Upper lobe of left lung (tissue), 6 donors: ENCODE measurements at regions not wholly inside any gene's neighbourhood (a gene's known extent, or its start where the extent isn't known, plus 50 kb on each side); places are given as distances from the start of the nearest gene placed in this dataset.

Experiments used
- ATAC-seq, 2 donors: fragments of 200-7000 bp; cut with Tn5 transposase; one replicate each; pipeline ENCODE4 v1.9.1; 2022; ENCODE audit warnings: mild to moderate bottlenecking in 2 of 2, moderate library complexity in 2 of 2; ENCODE audit not compliant: low FRiP score in 2 of 2
- DNase-seq, 2 donors: peaks; one replicate each; pipeline ENCODE4 v3.0.0-alpha.2; 2019 to 2020
- H3K27ac ChIP-seq, 4 donors: fragments of 200-600 bp; sonication (generic); one replicate each; pipeline ENCODE4 v1.5.1; 2016 to 2019
- H3K27me3 ChIP-seq, 4 donors: fragments of 200-600 bp; sonication (generic); one replicate each; pipeline ENCODE4 v1.5.1; 2017 to 2019
- H3K36me3 ChIP-seq, 4 donors: fragments of 200-600 bp; sonication (generic); one replicate each; pipeline ENCODE4 v1.5.1; 2016 to 2019
- H3K4me1 ChIP-seq, 4 donors: fragments of 200-600 bp; sonication (generic); one replicate each; pipeline ENCODE4 v1.5.1; 2018 to 2019
- H3K4me3 ChIP-seq, 4 donors: fragments of 200-600 bp; sonication (generic); one replicate each; pipeline ENCODE4 v1.5.1; 2017 to 2019; ENCODE audit warnings: mild to moderate bottlenecking in 2 of 4, moderate library complexity in 1 of 4
- H3K9me3 ChIP-seq, 4 donors: fragments of 200-600 bp; sonication (generic); one replicate each; pipeline ENCODE4 v1.5.1; 2018 to 2019
- EP300 ChIP-seq, 4 donors: sonication (generic); formaldehyde crosslinking; IDR thresholded peaks; one replicate each; pipeline ENCODE4 v1.5.1; 2017; ENCODE audit warnings: antibody characterized with exemption in 4 of 4, control low read depth in 2 of 4
- POLR2A ChIP-seq, 4 donors: fragments of 450-650 bp; IDR thresholded peaks; one replicate each; pipeline ENCODE4 v1.5.1; 2016 to 2017; ENCODE audit warnings: antibody characterized with exemption in 4 of 4, mild to moderate bottlenecking in 2 of 4
- POLR2AphosphoS5 ChIP-seq, 2 donors: sonication (generic); formaldehyde crosslinking; IDR thresholded peaks; one replicate each; pipeline ENCODE4 v1.5.1; 2017; ENCODE audit warnings: antibody characterized with exemption in 2 of 2
- WGBS, 2 donors: methylation state at CpG; one replicate each; pipeline ENCODE4 v1.1.5; 2017 to 2018; 5-methylcytosine and 5-hydroxymethylcytosine counted together
- TF ChIP-seq, protein P1 (sequence below), 6 experiments: fragments of 450-650 bp in 4 of 6; fragments of 200-600 bp in 2 of 6; sonication (generic) in 2 of 6; IDR thresholded peaks; one replicate each; pipeline ENCODE4 v1.5.1; 2016 to 2019; ENCODE audit warnings: antibody characterized with exemption in 6 of 6
- donor health status: DM: no; HTN: no; CAD: no; lungs with moderate emphysema.
- donor health status: DM: no; HTN: yes; CAD: no; lungs with severe emphysema.

DNA sequence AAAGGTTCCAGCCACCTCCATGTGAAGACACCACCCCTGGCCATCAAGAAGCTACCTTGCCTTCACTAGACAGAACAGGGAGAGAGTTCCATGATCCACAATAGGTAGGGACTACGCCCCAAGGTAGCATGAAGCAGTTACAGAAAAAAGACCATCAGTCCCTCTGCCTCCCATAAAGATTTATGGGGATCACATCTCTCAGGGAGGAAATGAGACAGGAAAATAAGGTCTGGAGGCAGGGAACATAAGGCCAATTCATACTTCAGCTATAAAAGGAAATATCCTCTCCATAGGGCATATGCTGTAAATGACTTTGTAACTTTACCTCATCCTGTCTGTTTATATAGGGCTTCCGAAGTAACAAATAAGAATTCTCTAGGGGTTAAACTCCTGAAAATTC lies 129.4 kb downstream of the OR2B2 start:
- Histone ChIP-seq H3K4me1 (no peaks in the 10 kb centered on the region), H3K27me3 (no peaks in the 10 kb centered on the region), H3K36me3 (no peaks in the 10 kb centered on the region), H3K4me3 (no peak overlapping the region), H3K9me3 (no peaks in the 10 kb centered on the region), H3K27ac (no peak overlapping the region)
- WGBS, 2 donors: 87 to 88% methylated on average over 2 of the region's 2 CpGs
- TF ChIP-seq, protein P1, sequence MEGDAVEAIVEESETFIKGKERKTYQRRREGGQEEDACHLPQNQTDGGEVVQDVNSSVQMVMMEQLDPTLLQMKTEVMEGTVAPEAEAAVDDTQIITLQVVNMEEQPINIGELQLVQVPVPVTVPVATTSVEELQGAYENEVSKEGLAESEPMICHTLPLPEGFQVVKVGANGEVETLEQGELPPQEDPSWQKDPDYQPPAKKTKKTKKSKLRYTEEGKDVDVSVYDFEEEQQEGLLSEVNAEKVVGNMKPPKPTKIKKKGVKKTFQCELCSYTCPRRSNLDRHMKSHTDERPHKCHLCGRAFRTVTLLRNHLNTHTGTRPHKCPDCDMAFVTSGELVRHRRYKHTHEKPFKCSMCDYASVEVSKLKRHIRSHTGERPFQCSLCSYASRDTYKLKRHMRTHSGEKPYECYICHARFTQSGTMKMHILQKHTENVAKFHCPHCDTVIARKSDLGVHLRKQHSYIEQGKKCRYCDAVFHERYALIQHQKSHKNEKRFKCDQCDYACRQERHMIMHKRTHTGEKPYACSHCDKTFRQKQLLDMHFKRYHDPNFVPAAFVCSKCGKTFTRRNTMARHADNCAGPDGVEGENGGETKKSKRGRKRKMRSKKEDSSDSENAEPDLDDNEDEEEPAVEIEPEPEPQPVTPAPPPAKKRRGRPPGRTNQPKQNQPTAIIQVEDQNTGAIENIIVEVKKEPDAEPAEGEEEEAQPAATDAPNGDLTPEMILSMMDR (IDR thresholded peaks at IDR 0.05): no peak
- TF ChIP-seq EP300 (IDR thresholded peaks at IDR 0.05) (no peak), POLR2A (IDR thresholded peaks at IDR 0.05) (no peak), POLR2AphosphoS5 (IDR thresholded peaks at IDR 0.05) (no peak)
- ATAC-seq (no peak), DNase-seq (no peak)

DNA sequence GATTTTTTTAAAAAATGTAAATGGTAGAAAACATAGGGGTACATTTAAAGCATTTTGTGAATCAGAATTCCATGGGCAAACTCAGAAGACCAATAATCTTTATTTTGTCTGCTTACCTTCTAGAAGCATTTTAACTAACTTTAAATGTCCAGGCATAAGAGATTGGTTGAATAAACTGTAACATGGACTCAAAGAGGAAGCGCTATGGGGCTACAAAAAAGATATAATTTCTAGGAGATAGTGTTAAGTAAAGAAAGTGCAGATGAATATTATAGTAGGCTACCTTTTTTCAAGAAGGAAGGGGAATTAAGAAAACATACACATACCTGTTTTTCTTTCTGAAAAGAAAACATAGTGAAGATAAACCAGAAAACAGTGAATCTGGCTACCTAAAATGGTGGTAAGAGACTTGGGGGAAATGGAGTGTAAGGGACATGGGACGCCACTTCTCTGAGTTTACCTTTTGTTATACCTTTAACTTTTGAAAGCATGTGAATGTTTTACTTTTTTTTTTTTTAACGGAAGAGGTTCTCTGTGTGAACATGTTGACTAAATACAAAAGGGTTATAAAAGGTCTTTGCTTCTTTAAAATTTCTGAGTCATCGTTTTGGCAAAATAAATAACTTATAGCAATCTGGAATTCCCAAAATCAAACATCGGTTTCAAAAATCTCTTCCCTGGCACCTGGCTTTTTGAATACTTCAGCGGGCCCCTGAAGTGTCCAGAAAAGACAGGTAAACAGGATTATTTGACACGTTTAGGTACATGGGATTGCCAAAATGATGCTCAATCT lies 133.4 kb downstream of the OR2B2 start:
- 72 to 74% methylated on average over 7 of the region's 7 CpGs for WGBS, 2 donors
- H3K4me1 ChIP-seq: peaks cover 0 to under 1% (median 0%) of the 10 kb centered on the region in 4 donors
- no peak overlapping the region for H3K4me3 ChIP-seq
- TF ChIP-seq EP300 (IDR thresholded peaks at IDR 0.05): no peak
- TF ChIP-seq, protein P1 (IDR thresholded peaks at IDR 0.05): no peak
- no peak for TF ChIP-seq POLR2A (IDR thresholded peaks at IDR 0.05)
- TF ChIP-seq POLR2AphosphoS5 (IDR thresholded peaks at IDR 0.05): no peak
- H3K27ac ChIP-seq: no peak overlapping the region
- DNase-seq (no peak), ATAC-seq (no peak)
- no peaks in the 10 kb centered on the region for H3K36me3 ChIP-seq
- H3K9me3 ChIP-seq: no peaks in the 10 kb centered on the region
- H3K27me3 ChIP-seq: no peaks in the 10 kb centered on the region

DNA sequence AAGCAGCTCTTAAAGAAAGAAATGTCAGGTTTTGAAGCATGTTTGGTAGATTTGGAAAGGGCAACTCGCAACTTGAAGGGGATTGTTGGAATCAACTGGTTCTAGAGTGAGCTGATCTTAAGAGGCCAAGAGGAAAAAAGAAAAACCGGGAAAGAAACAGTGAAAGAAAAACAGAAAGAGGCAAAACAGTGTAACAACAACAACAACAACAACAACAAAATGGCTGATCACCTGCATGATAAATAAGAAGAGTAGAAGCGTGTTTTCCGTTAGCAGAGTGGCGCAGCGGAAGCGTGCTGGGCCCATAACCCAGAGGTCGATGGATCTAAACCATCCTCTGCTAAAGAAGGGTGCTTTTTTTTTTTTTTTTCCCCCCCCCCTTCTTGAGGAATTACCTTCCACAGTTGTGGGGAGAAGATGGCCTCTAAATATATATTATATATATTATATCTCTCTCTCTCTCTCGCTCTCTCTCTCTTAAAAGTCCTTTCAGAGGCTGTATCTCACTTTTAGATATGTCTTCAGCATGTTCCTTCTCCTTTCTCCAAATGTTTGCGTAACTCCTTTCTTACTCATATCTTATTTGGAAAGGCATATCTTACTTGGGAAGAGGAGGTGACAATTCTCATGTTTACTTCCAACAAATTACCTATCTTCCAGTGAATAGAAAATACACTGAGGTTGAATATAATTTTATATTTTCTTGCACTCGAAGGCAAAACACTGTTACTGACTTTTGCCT lies 134.4 kb downstream of the OR2B2 start:
- no peak overlapping the region for H3K4me3 ChIP-seq
- ATAC-seq: no peak
- TF ChIP-seq POLR2AphosphoS5 (IDR thresholded peaks at IDR 0.05) (no peak), EP300 (IDR thresholded peaks at IDR 0.05) (no peak), POLR2A (IDR thresholded peaks at IDR 0.05) (no peak)
- TF ChIP-seq, protein P1 (IDR thresholded peaks at IDR 0.05): no peak
- H3K27me3 ChIP-seq: no peaks in the 10 kb centered on the region
- peaks cover 0 to 5% (median 2%) of the 10 kb centered on the region in 4 donors for H3K4me1 ChIP-seq
- 82 to 85% methylated on average over 11 of the region's 11 CpGs for WGBS, 2 donors
- H3K36me3 ChIP-seq: no peaks in the 10 kb centered on the region
- H3K9me3 ChIP-seq: no peaks in the 10 kb centered on the region
- no peak overlapping the region for H3K27ac ChIP-seq
- DNase-seq: no peak

DNA sequence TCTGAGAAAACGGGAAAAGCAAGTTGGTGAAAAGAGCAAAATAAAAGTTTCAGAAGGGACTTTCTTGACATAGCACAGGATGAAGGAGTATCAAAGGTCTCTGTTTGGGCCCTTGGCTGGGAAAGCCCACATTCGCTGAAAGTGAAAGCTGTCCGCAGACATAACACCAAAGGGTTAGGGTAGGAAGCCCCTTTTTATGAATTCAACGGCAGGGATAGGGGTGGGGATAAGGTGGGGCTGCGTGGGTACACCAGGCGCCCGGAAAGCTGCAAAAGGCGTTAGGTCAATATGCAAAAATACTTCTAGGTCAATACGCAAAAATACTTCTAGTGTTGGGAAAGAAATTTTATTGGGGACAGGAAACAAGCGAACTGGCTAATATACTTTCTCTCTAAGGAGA lies 135.1 kb downstream of the OR2B2 start:
- H3K27ac ChIP-seq: no peak overlapping the region
- H3K4me1 ChIP-seq: peaks cover 6 to 10% (median 7%) of the 10 kb centered on the region in 4 donors
- H3K4me3 ChIP-seq: no peak overlapping the region
- no peaks in the 10 kb centered on the region for H3K9me3 ChIP-seq
- TF ChIP-seq POLR2A (IDR thresholded peaks at IDR 0.05) (no peak), POLR2AphosphoS5 (IDR thresholded peaks at IDR 0.05) (no peak), EP300 (IDR thresholded peaks at IDR 0.05) (no peak)
- TF ChIP-seq, protein P1 (IDR thresholded peaks at IDR 0.05): no peak
- H3K36me3 ChIP-seq: no peaks in the 10 kb centered on the region
- ATAC-seq (no peak), DNase-seq (no peak)
- no peaks in the 10 kb centered on the region for H3K27me3 ChIP-seq
- WGBS, 2 donors: 82 to 83% methylated on average over 10 of the region's 10 CpGs
